HG03095 (cell line): ENCODE measurements at regions not wholly inside any gene's neighbourhood (a gene's known extent, or its start where the extent isn't known, plus 50 kb on each side); places are given as distances from the start of the nearest gene placed in this dataset.

Experiments
- ATAC-seq: cut with Tn5 transposase; IDR thresholded peaks from one replicate; pipeline ENCODE4 v1.9.1; 2021; ENCODE audit warnings: moderate library complexity; ENCODE audit not compliant: unreplicated experiment

DNA sequence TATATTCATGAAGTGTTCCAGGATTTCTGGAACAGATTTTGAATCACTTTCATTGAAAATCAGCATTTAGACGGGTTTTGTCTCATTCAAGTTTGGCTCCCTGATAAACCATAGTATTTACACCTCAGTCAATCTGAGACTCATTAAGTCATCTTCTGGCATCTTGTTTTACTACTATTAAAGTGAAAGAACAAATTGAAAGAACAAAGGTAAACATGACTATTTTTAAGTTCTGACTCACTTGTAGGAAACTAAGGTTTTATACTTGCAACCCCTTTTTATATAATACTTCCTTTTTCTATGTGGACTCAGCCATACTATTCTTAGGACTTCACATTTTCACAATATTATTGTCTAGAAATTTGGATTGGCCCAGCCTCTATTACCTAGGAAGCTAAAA is 854.4 kb downstream of the SQOR start:
- ATAC-seq = no peak

- ATAC-seq = no peak
Measured at GRCh38 chr15:46496491-46497115, 861.8 kb downstream of the SQOR start.

GRCh38 chr15:46502667-46503066 is 867.8 kb downstream of the SQOR start:
- ATAC-seq = no peak

- ATAC-seq = no peak
Measured at GRCh38 chr15:46518381-46518780, 883.6 kb downstream of the SQOR start.

DNA sequence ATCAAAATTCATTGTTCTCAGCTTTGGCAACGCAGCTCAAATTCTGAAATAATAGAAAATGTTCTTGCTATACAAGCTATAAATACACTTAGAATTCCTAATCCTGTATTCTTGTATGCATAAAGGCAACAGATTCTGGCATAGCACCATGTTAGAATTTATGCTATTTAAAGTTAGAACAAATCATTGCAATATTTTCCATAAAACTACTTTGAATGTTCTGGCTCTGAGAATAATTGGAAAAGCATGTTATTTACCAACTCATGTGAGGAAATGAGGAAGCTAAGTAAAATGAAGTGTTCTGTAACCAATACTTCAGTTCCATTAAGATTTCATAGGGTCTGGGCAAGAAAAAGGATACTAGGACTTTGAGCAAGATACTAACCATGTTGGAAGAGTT is 888.9 kb downstream of the SQOR start:
- ATAC-seq = no peak

DNA sequence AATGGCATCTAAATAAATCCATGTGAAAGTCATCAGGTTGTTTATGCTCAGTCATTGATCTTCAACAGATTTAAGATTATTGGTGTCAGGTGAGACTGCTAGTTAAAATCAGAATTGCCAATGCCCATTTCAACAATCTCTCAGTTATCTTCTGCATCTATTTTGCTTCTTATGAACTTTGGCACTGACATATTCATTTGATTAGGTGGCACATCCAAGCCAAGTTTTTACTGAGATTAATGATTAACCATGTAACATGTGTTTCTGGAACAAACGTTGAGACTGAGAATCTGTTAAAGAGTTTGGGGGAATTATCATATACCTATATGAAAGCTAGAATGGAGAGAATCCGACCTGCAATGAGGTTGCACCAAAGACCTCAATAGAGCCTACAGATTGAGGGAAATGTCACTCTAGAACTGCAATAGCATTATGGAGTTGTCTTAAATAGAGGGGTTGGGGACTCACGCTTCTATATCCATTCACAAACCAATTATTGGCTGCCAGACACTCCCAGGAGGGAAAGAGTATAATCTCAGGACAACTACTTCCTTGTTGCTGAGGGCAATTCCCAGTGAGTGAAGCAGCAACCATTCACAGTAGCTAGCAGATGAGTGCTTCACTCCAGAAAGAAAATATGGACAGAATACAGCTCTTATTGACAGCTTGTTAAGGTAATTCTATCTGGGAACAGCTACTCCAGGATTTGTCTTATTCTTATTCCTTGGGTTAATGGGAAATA is 891.3 kb downstream of the SQOR start:
- ATAC-seq = no peak

GRCh38 chr15:46526726-46527110 is 891.9 kb downstream of the SQOR start:
- no peak for ATAC-seq

DNA sequence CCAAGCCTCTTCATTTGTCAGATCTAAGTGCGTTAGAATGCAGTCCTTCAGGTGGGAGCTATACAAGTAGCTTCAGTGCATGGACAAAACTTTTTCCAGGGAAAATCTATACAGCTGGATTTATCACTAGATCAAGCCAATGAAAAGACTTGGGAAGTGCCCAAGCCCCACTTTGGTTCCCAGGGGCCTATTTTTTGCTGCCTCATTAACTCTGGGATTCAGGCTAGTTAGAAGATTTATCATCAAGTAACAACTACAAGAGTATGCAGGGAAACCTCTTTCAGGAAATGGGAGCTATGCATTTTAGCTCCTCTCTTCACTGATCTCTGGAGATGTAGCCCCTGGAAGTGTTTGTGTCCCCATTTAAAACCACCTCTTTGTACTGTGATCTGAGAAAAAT is 908.8 kb downstream of the SQOR start:
- no peak for ATAC-seq

- no peak for ATAC-seq
Measured at GRCh38 chr15:46548989-46549388, 914.2 kb downstream of the SQOR start.

DNA sequence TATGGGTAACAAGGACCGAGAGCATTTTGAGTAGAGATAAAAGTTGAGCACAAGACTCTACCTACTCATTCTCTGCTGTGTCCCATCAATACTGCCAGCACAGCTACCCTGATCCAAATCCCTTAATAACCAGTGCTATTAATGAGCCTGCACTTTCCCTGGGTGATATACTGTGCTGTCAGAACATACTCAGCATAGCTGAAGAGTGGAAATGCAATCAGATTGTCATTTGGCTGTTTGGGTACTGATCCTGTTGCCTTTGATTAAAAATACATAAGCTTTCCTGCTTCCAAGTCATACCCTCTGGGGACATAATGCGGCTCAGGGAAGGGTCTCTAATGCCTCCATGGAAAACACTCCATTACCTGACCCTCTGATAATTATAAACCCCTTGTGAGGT is 917.5 kb downstream of the SQOR start:
- no peak for ATAC-seq

GRCh38 chr15:46555547-46555946 is 920.7 kb downstream of the SQOR start:
- no peak for ATAC-seq

DNA sequence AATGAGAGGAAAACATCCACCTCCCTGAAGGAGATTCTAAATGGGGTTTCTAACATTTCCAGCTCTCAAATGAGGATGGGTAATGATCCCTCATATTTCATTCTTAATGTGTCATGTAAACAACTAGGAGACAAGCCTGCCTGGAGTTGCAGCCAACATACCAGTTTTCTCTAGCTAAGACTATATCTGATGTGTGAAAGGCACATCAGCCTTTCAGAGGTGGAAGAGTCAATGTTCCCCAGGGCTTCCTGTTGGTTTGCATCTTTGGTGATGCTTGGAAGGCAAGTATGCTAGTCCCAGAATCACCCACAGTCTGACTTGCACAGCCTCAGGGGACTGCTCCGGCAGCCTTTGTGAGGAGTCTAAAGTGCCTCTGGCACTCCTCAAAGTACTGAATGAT is 921.2 kb downstream of the SQOR start:
- no peak for ATAC-seq

DNA sequence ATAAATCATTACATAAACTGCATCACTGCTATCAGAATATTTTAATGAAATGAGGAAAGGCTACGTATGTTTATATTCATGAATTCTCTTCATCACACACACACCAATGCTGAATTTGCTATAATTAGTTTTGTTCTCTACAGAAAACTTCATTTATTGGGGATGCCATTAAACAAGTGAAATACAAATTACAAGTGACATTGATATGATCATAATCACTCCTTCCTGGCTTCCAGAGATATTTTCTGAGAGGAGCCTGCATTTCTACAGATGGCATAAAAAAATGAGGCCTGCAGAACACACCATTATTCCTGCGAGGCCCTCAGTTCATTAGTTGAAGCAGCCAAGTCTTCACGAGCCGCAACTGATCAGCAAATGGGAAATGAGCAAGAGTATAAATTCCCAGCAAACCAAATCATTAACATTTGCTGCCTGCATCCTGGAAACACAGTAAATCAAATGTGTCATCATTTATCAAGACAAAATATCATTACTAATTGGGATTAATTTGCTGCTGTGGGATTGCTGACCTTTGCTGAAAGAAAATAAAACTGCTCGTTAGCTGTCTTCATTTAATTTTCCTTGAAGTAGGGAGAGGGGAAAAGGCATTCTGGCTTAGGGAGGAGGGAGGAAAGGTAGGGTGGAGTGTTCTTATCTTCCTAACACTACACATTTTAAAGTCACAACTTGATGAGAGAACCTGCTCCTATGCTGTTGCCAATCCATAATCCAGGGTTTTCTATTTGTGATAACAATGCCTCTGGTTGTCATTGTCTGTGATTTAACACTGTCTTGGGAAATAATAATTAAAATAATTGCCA is 921.9 kb downstream of the SQOR start:
- ATAC-seq = no peak

DNA sequence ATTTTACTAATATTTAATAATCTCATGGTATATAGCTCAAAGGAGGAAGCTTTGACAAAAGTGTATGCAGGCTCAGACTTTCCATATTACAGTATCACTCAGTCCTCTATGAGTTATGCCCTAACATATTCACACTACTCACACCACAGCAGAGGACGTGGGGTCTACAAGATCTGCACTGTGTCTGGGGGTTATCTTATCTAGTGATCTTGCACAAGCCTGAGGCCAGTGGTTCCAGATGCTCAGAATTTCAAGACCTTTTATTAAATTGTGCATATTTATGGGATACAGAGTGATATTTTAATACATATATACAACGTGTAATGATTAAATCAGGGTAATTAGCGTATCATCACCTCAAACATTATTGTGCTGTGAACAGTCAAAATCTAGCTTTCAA is 933.1 kb downstream of the SQOR start:
- no peak for ATAC-seq

DNA sequence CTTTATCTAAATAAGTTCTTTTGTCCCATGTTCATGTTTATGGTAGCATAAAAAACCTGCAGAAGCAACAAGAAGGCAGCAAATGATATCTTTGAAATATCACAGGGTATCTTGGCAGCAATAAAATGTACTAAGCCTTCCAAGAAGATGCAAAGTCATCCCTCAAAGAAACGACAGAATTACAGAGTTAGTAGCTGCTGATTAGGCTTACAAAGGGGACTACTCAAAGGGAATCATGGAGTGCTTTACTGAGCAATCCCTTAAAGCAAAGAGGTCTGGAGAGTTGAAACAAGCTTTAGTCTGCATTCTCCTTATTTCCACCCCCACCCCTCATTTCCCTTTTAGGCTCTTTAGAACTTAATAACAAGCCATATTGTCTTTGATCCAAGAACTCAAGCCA is 935.0 kb downstream of the SQOR start:
- no peak for ATAC-seq

GRCh38 chr15:46576646-46577395 is 942.0 kb downstream of the SQOR start:
- no peak for ATAC-seq

GRCh38 chr15:46577767-46578166 is 942.9 kb downstream of the SQOR start:
- no peak for ATAC-seq

- no peak for ATAC-seq
Measured at GRCh38 chr15:46580487-46580886, 945.7 kb downstream of the SQOR start.

GRCh38 chr15:46580924-46581323 is 946.1 kb downstream of the SQOR start:
- no peak for ATAC-seq

- ATAC-seq = no peak
Measured at GRCh38 chr15:46589088-46589487, 954.3 kb downstream of the SQOR start.

GRCh38 chr15:46591462-46591861 is 956.6 kb downstream of the SQOR start:
- ATAC-seq = no peak
